Loucy (cell line): ENCODE measurements at regions not wholly inside any gene's neighbourhood (a gene's known extent, or its start where the extent isn't known, plus 50 kb on each side); places are given as distances from the start of the nearest gene placed in this dataset.

Source experiments
- H2AFZ ChIP-seq: fragments of 200-600 bp; sonication (generic); 2 replicates; pipeline ENCODE4 v1.6.0; 2016; ENCODE audit warnings: antibody characterized with exemption, mild to moderate bottlenecking, low read length, moderate library complexity
- H3F3A ChIP-seq: fragments of 200-600 bp; 2 replicates; pipeline ENCODE4 v1.6.0; 2016; ENCODE audit warnings: antibody characterized with exemption, low read depth, mild to moderate bottlenecking
- H3K27me3 ChIP-seq: fragments of 200-600 bp; sonication (generic); 2 replicates; pipeline ENCODE4 v1.6.1; 2014; ENCODE audit warnings: low read length, mild to moderate bottlenecking; ENCODE audit not compliant: insufficient read depth, poor library complexity, severe bottlenecking
- H3K36me3 ChIP-seq: fragments of 200-600 bp; sonication (generic); 2 replicates; pipeline ENCODE4 v1.6.1; 2016; ENCODE audit warnings: low read length; ENCODE audit not compliant: insufficient read depth
- H3K4me1 ChIP-seq: fragments of 200-600 bp; sonication (generic); 2 replicates; pipeline ENCODE4 v1.5.1; 2014; ENCODE audit warnings: low read length, mild to moderate bottlenecking; ENCODE audit not compliant: insufficient read depth, poor library complexity, severe bottlenecking
- H3K4me2 ChIP-seq: fragments of 200-600 bp; sonication (generic); 2 replicates; pipeline ENCODE4 v1.6.0; 2014; ENCODE audit warnings: antibody characterized with exemption, low read length, low read depth, mild to moderate bottlenecking; ENCODE audit not compliant: poor library complexity, severe bottlenecking
- H3K4me3 ChIP-seq: fragments of 200-600 bp; sonication (generic); 2 replicates; pipeline ENCODE4 v1.5.1; 2014; ENCODE audit warnings: low read length, mild to moderate bottlenecking, mixed read lengths; ENCODE audit not compliant: poor library complexity, severe bottlenecking
- H3K79me2 ChIP-seq: fragments of 200-600 bp; sonication (generic); 2 replicates; pipeline ENCODE4 v1.6.1; 2014; ENCODE audit warnings: low read length; ENCODE audit not compliant: insufficient read depth
- H3K9ac ChIP-seq: fragments of 200-600 bp; sonication (generic); 2 replicates; pipeline ENCODE4 v1.6.0; 2014; ENCODE audit warnings: mild to moderate bottlenecking, low read depth, low read length, moderate library complexity; ENCODE audit not compliant: poor library complexity, severe bottlenecking
- H3K9me2 ChIP-seq: fragments of 200-600 bp; sonication (generic); replicated peaks from 2 replicates; pipeline ENCODE4 v1.6.1; 2016; ENCODE audit warnings: low read depth, low read length, mixed read lengths
- H3K9me3 ChIP-seq: fragments of 200-600 bp; sonication (generic); 2 replicates; pipeline ENCODE4 v1.6.1; 2014; ENCODE audit warnings: mild to moderate bottlenecking, antibody characterized with exemption, low read length, low read depth; ENCODE audit not compliant: insufficient read depth
- H4K20me1 ChIP-seq: fragments of 200-600 bp; sonication (generic); 2 replicates; pipeline ENCODE4 v1.6.0; 2014; ENCODE audit warnings: antibody characterized with exemption, low read length, mild to moderate bottlenecking; ENCODE audit not compliant: insufficient read depth, poor library complexity, severe bottlenecking
- EZH2phosphoT487 ChIP-seq: fragments of 200-600 bp; IDR thresholded peaks from 2 replicates; pipeline ENCODE4 v1.6.1; 2018; ENCODE audit warnings: antibody characterized with exemption, mild to moderate bottlenecking, moderate library complexity, borderline replicate concordance
- TF ChIP-seq, protein P1 (sequence below): fragments of 200-600 bp; sonication (generic); conservative IDR thresholded peaks from 2 replicates; pipeline ENCODE4 v1.5.1; 2014; ENCODE audit warnings: mild to moderate bottlenecking, antibody characterized with exemption, low read length

DNA sequence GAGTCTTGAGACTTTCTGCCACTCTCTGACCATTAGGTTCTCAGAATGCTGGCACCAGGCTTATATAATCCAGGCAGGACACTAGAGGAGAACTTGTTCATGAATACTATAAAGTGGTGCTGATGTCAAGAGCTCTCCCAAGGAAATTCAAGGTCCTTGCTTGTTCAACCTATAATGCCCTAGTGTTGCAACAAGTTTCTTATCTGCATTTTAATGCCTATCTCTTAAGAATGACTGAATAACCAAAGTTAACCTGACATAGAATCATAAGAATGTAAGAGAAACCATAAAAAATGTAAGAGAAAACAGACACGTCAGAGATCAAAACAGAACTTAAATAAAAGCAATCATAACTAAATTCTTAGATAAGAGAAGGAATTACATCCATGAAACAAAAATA lies 640.8 kb upstream of the SGCD start:
- TF ChIP-seq, protein P1, sequence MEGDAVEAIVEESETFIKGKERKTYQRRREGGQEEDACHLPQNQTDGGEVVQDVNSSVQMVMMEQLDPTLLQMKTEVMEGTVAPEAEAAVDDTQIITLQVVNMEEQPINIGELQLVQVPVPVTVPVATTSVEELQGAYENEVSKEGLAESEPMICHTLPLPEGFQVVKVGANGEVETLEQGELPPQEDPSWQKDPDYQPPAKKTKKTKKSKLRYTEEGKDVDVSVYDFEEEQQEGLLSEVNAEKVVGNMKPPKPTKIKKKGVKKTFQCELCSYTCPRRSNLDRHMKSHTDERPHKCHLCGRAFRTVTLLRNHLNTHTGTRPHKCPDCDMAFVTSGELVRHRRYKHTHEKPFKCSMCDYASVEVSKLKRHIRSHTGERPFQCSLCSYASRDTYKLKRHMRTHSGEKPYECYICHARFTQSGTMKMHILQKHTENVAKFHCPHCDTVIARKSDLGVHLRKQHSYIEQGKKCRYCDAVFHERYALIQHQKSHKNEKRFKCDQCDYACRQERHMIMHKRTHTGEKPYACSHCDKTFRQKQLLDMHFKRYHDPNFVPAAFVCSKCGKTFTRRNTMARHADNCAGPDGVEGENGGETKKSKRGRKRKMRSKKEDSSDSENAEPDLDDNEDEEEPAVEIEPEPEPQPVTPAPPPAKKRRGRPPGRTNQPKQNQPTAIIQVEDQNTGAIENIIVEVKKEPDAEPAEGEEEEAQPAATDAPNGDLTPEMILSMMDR, result no peak
- TF ChIP-seq EZH2phosphoT487, result no peak
- H3K27me3 ChIP-seq, result no peaks in the 10 kb centered on the region

DNA sequence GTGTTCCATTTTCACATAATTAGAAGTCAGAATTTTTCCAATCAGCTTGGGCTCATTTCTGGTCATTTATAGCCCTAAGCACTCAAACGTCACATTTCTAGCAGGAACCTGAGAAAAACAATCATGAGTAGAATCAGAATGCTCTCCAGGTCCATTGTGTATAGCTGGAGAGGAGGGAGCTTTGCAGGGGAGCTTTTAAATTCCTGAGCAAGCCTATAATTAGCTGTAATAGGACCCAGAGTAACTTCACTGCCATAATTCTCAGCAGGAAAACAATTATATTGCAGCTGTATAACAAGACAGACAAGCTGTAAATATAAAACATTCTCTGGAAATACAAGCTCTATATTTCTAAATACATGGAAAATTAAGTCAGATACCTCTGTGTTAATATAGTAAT lies 637.6 kb upstream of the SGCD start:
- H3K4me1 ChIP-seq, result no peaks in the 10 kb centered on the region
- no peaks in the 10 kb centered on the region for H3K9me3 ChIP-seq
- H3F3A ChIP-seq, result no peaks in the 10 kb centered on the region
- no peak overlapping the region for H3K4me2 ChIP-seq
- H4K20me1 ChIP-seq, result no peaks in the 10 kb centered on the region
- no peaks in the 10 kb centered on the region for H3K79me2 ChIP-seq
- no peaks in the 10 kb centered on the region for H3K9me2 ChIP-seq
- no peak overlapping the region for H2AFZ ChIP-seq
- no peaks in the 10 kb centered on the region for H3K27me3 ChIP-seq
- TF ChIP-seq, protein P1, result no peak
- TF ChIP-seq EZH2phosphoT487, result no peak
- H3K36me3 ChIP-seq, result no peaks in the 10 kb centered on the region
- H3K9ac ChIP-seq, result no peak overlapping the region
- no peak overlapping the region for H3K4me3 ChIP-seq

More for the DNA sequence above, 640.8 kb upstream of the SGCD start:
- no peak overlapping the region for H3K4me3 ChIP-seq
- no peak overlapping the region for H2AFZ ChIP-seq
- no peaks in the 10 kb centered on the region for H3K9me3 ChIP-seq
- no peaks in the 10 kb centered on the region for H3K36me3 ChIP-seq
- H3K79me2 ChIP-seq, result no peaks in the 10 kb centered on the region
- H3F3A ChIP-seq, result no peaks in the 10 kb centered on the region
- H3K4me2 ChIP-seq, result no peak overlapping the region
- H3K9ac ChIP-seq, result no peak overlapping the region
- H4K20me1 ChIP-seq, result no peaks in the 10 kb centered on the region
- no peaks in the 10 kb centered on the region for H3K4me1 ChIP-seq
- H3K9me2 ChIP-seq, result no peaks in the 10 kb centered on the region

DNA sequence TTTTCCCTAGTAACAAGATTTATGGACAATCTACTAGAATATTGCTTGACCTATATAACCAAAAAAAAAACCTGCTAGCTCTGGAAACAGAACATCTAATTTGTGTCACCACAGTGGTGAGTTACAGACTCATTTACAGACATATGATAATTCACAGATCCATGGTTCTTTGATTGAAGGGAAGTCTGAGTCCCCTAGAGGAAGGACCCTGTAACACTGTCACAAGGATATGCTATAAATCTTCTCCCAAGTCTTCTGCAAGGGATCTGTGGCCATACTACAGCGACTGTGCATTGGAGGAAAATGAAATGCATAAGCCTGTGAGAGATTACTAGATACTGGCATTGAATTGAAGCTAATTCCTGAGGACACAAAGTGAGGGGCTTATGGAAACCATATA lies 630.6 kb upstream of the SGCD start:
- TF ChIP-seq, protein P1, result no peak
- TF ChIP-seq EZH2phosphoT487, result no peak
- no peak overlapping the region for H3K4me2 ChIP-seq
- H3F3A ChIP-seq, result no peaks in the 10 kb centered on the region
- no peaks in the 10 kb centered on the region for H3K27me3 ChIP-seq
- no peaks in the 10 kb centered on the region for H4K20me1 ChIP-seq
- no peaks in the 10 kb centered on the region for H3K9me2 ChIP-seq
- H2AFZ ChIP-seq, result no peak overlapping the region
- no peaks in the 10 kb centered on the region for H3K4me1 ChIP-seq
- no peak overlapping the region for H3K9ac ChIP-seq
- H3K36me3 ChIP-seq, result no peaks in the 10 kb centered on the region
- H3K9me3 ChIP-seq, result no peaks in the 10 kb centered on the region
- no peak overlapping the region for H3K4me3 ChIP-seq
- H3K79me2 ChIP-seq, result no peaks in the 10 kb centered on the region
